ENCODE measurements at regions not wholly inside any gene's neighbourhood (a gene's known extent, or its start where the extent isn't known, plus 50 kb on each side); places are given as distances from the start of the nearest gene placed in this dataset.
A peak's percentile ranks its signal among the peaks of the same experiment; 100 is the strongest.
"Not testable (repeated sequence)": the region's sequence is repeated elsewhere in the genome, so short reads cannot be mapped to it uniquely, and the experiment has no call there.

GRCh38 chr4:107359208-107359607 lies 323.1 kb upstream of the DKK2 start:
- Histone ChIP-seq H3K4me3 (no peak overlapping the region), H3K27ac (no peak overlapping the region), H3K4me1 (ENCODE audit: low read depth) (no peaks in the 10 kb centered on the region), H3K9me3 (ENCODE audit: low read depth) (no peaks in the 10 kb centered on the region), H3K36me3 (no peaks in the 10 kb centered on the region), H3K27me3 (no peaks in the 10 kb centered on the region)
- DNase-seq (ENCODE audit: low read depth in 1 of 2, low spot score in 1 of 2) = no peak
- TF ChIP-seq CTCF (IDR thresholded peaks at IDR 0.05; ENCODE audit: low read depth, low read length) = no peak

- not testable (repeated sequence) for H3K27me3 ChIP-seq; H3K4me3 ChIP-seq; H3K9me3 ChIP-seq (ENCODE audit: low read depth); H3K27ac ChIP-seq; H3K4me1 ChIP-seq (ENCODE audit: low read depth); H3K36me3 ChIP-seq
- DNase-seq (ENCODE audit: low read depth in 1 of 2, low spot score in 1 of 2) = peak; percentile 0 to 3
- peak; percentile 20 for TF ChIP-seq CTCF (IDR thresholded peaks at IDR 0.05; ENCODE audit: low read depth, low read length)
These were observed 318.2 kb upstream of the DKK2 start for GRCh38 chr4:107354304-107354703.

- DNase-seq (ENCODE audit: low read depth in 1 of 2, low spot score in 1 of 2) = no peak
- Histone ChIP-seq H3K36me3 (no peaks in the 10 kb centered on the region), H3K27me3 (no peaks in the 10 kb centered on the region), H3K27ac (no peak overlapping the region), H3K9me3 (ENCODE audit: low read depth) (no peaks in the 10 kb centered on the region), H3K4me3 (no peak overlapping the region), H3K4me1 (ENCODE audit: low read depth) (no peaks in the 10 kb centered on the region)
- no peak for TF ChIP-seq CTCF (IDR thresholded peaks at IDR 0.05; ENCODE audit: low read depth, low read length)
These were observed 315.1 kb upstream of the DKK2 start for GRCh38 chr4:107351196-107351595.

GRCh38 chr4:107349732-107350131 lies 313.6 kb upstream of the DKK2 start:
- TF ChIP-seq CTCF (IDR thresholded peaks at IDR 0.05; ENCODE audit: low read depth, low read length) = no peak
- no peak overlapping the region for H3K27ac ChIP-seq
- H3K27me3 ChIP-seq = no peaks in the 10 kb centered on the region
- no peaks in the 10 kb centered on the region for H3K9me3 ChIP-seq (ENCODE audit: low read depth)
- no peaks in the 10 kb centered on the region for H3K4me1 ChIP-seq (ENCODE audit: low read depth)
- no peaks in the 10 kb centered on the region for H3K36me3 ChIP-seq
- no peak for DNase-seq (ENCODE audit: low read depth in 1 of 2, low spot score in 1 of 2)
- no peak overlapping the region for H3K4me3 ChIP-seq

- H3K4me1 ChIP-seq (ENCODE audit: low read depth) = no peaks in the 10 kb centered on the region
- no peak overlapping the region for H3K27ac ChIP-seq
- no peak overlapping the region for H3K4me3 ChIP-seq
- DNase-seq (ENCODE audit: low read depth in 1 of 2, low spot score in 1 of 2) = peak; percentile 1 to 2
- TF ChIP-seq CTCF (IDR thresholded peaks at IDR 0.05; ENCODE audit: low read depth, low read length) = no peak
- H3K27me3 ChIP-seq = no peaks in the 10 kb centered on the region
- H3K9me3 ChIP-seq (ENCODE audit: low read depth) = no peaks in the 10 kb centered on the region
- H3K36me3 ChIP-seq = no peaks in the 10 kb centered on the region
These were observed 313.2 kb upstream of the DKK2 start for GRCh38 chr4:107349266-107349665.
